WTC11 (cell line): ENCODE measurements at regions not wholly inside any gene's neighbourhood (a gene's known extent, or its start where the extent isn't known, plus 50 kb on each side); places are given as distances from the start of the nearest gene placed in this dataset.

Experiments
- ATAC-seq: fragments of 200-7000 bp; cut with Tn5 transposase; 2 replicates; pipeline ENCODE4 v1.10.0; 2021; ENCODE audit warnings: mild to moderate bottlenecking, moderate library complexity
- CTCF ChIA-PET: fragments of 300-600 bp; sonication (Branson Sonifier 250); formaldehyde crosslinking; loops from one replicate; lab custom pipeline; 2021; ENCODE audit warnings: antibody characterized with exemption; lab: Charles Lee
- POLR2A ChIA-PET: fragments of 350-600 bp; sonication (Branson Sonifier 250); formaldehyde crosslinking; loops from one replicate; lab custom pipeline; 2021; ENCODE audit warnings: antibody characterized with exemption; lab: Charles Lee
- DNase-seq: peaks from one replicate; pipeline ENCODE4 v3.0.0; 2021; ENCODE audit warnings: low spot score
- H3K27ac Mint-ChIP-seq: 2 replicates; pipeline ENCODE4 v1.8.0; 2021; ENCODE audit warnings: mixed read lengths
- H3K27me3 Mint-ChIP-seq: 2 replicates; pipeline ENCODE4 v1.8.0; 2021; ENCODE audit warnings: low read depth, mild to moderate bottlenecking, moderate library complexity, mixed read lengths
- H3K36me3 Mint-ChIP-seq: 2 replicates; pipeline ENCODE4 v1.8.0; 2021; ENCODE audit warnings: mixed read lengths
- H3K4me1 Mint-ChIP-seq: 2 replicates; pipeline ENCODE4 v1.8.0; 2022; ENCODE audit warnings: mixed read lengths
- H3K4me3 Mint-ChIP-seq: 2 replicates; pipeline ENCODE4 v1.8.0; 2021; ENCODE audit warnings: mild to moderate bottlenecking, moderate library complexity, mixed read lengths
- H3K9me3 Mint-ChIP-seq: 2 replicates; pipeline ENCODE4 v1.8.0; 2021; ENCODE audit warnings: mixed read lengths
- CREM ChIP-seq: sonication (generic); formaldehyde crosslinking; IDR thresholded peaks from 2 replicates; pipeline ENCODE4 v1.8.1; 2022; ENCODE audit warnings: mild to moderate bottlenecking, missing genetic modification reagents, moderate library complexity
- CTCF ChIP-seq: fragments of 200-600 bp; IDR thresholded peaks from 2 replicates; pipeline ENCODE4 v1.8.0; 2022; ENCODE audit warnings: antibody characterized with exemption
- ELF4 ChIP-seq: sonication (generic); formaldehyde crosslinking; IDR thresholded peaks from 2 replicates; pipeline ENCODE4 v1.8.1; 2022; ENCODE audit warnings: low read depth, mild to moderate bottlenecking, moderate library complexity, missing genetic modification reagents
- ESRRA ChIP-seq: sonication (generic); formaldehyde crosslinking; IDR thresholded peaks from 2 replicates; pipeline ENCODE4 v1.8.1; 2022; ENCODE audit warnings: mild to moderate bottlenecking, missing genetic modification reagents, borderline replicate concordance
- FOXJ3 ChIP-seq: sonication (generic); formaldehyde crosslinking; IDR thresholded peaks from 2 replicates; pipeline ENCODE4 v1.9.0; 2021; ENCODE audit warnings: missing genetic modification reagents, mild to moderate bottlenecking, borderline replicate concordance
- FOXP4 ChIP-seq: sonication (generic); formaldehyde crosslinking; IDR thresholded peaks from 2 replicates; pipeline ENCODE4 v1.8.0; 2022; ENCODE audit warnings: mild to moderate bottlenecking, missing genetic modification reagents
- GTF2I ChIP-seq: fragments of 250-450 bp; sonication (Bioruptor Pico); conservative IDR thresholded peaks from 2 replicates; pipeline ENCODE4 v1.4.0; 2021; ENCODE audit warnings: mild to moderate bottlenecking
- HMGA2 ChIP-seq: fragments of 250-450 bp; sonication (Bioruptor Pico); IDR thresholded peaks from 2 replicates; pipeline ENCODE4 v1.4.0; 2021; ENCODE audit warnings: mild to moderate bottlenecking, moderate library complexity
- IRF2 ChIP-seq: sonication (generic); formaldehyde crosslinking; IDR thresholded peaks from 2 replicates; pipeline ENCODE4 v1.8.0; 2022; ENCODE audit warnings: low read depth, missing genetic modification reagents, borderline replicate concordance
- MAX ChIP-seq: sonication (generic); formaldehyde crosslinking; IDR thresholded peaks from 2 replicates; pipeline ENCODE4 v1.8.0; 2022; ENCODE audit warnings: mild to moderate bottlenecking, missing genetic modification reagents
- MYBL2 ChIP-seq: sonication (generic); formaldehyde crosslinking; IDR thresholded peaks from 2 replicates; pipeline ENCODE4 v1.8.1; 2023; ENCODE audit warnings: mild to moderate bottlenecking, moderate library complexity, missing genetic modification reagents
- NFE2L1 ChIP-seq: sonication (generic); formaldehyde crosslinking; IDR thresholded peaks from 2 replicates; pipeline ENCODE4 v1.8.1; 2023; ENCODE audit warnings: missing genetic modification reagents
- OVOL2 ChIP-seq: fragments of 250-450 bp; sonication (Bioruptor Pico); IDR thresholded peaks from 2 replicates; pipeline ENCODE4 v1.9.0; 2021; ENCODE audit warnings: mild to moderate bottlenecking, borderline replicate concordance
- PRRX2 ChIP-seq: fragments of 250-450 bp; sonication (Bioruptor Pico); IDR thresholded peaks from 2 replicates; pipeline ENCODE4 v1.8.0; 2021; ENCODE audit warnings: mild to moderate bottlenecking
- RELA ChIP-seq: sonication (generic); formaldehyde crosslinking; IDR thresholded peaks from 2 replicates; pipeline ENCODE4 v1.8.1; 2022; ENCODE audit warnings: missing genetic modification reagents, mild to moderate bottlenecking, borderline replicate concordance
- RORB ChIP-seq: fragments of 250-450 bp; sonication (Bioruptor Pico); IDR thresholded peaks from 2 replicates; pipeline ENCODE4 v1.9.0; 2021; ENCODE audit warnings: mild to moderate bottlenecking
- SMAD4 ChIP-seq: sonication (generic); formaldehyde crosslinking; IDR thresholded peaks from 2 replicates; pipeline ENCODE4 v1.8.0; 2022; ENCODE audit warnings: mild to moderate bottlenecking, missing genetic modification reagents
- SOX15 ChIP-seq: fragments of 250-450 bp; sonication (Bioruptor Pico); IDR thresholded peaks from 2 replicates; pipeline ENCODE4 v1.9.0; 2021; ENCODE audit warnings: mild to moderate bottlenecking
- ZBTB21 ChIP-seq: sonication (generic); formaldehyde crosslinking; IDR thresholded peaks from 2 replicates; pipeline ENCODE4 v1.8.1; 2023; ENCODE audit warnings: mild to moderate bottlenecking, missing genetic modification reagents, borderline replicate concordance
- ZNF121 ChIP-seq: sonication (generic); formaldehyde crosslinking; IDR thresholded peaks from 2 replicates; pipeline ENCODE4 v1.8.0; 2023; ENCODE audit warnings: missing genetic modification reagents
- ZNF416 ChIP-seq: fragments of 250-450 bp; sonication (Bioruptor Pico); IDR thresholded peaks from 2 replicates; pipeline ENCODE4 v1.9.0; 2021; ENCODE audit warnings: mild to moderate bottlenecking, inconsistent platforms
- ZSCAN18 ChIP-seq: fragments of 250-450 bp; sonication (Bioruptor Pico); IDR thresholded peaks from 2 replicates; pipeline ENCODE4 v2.1.2; 2022; ENCODE audit warnings: mild to moderate bottlenecking, moderate library complexity
- TF ChIP-seq, protein P1 (sequence below): sonication (generic); formaldehyde crosslinking; IDR thresholded peaks from 2 replicates; pipeline ENCODE4 v1.8.1; 2022; ENCODE audit warnings: mild to moderate bottlenecking, missing genetic modification reagents, moderate library complexity, borderline replicate concordance
- TF ChIP-seq, protein P2 (sequence below): sonication (generic); formaldehyde crosslinking; conservative IDR thresholded peaks from 2 replicates; pipeline ENCODE4 v1.8.1; 2022; ENCODE audit warnings: mild to moderate bottlenecking, missing genetic modification reagents
- TF ChIP-seq, protein P3 (sequence below): sonication (generic); formaldehyde crosslinking; IDR thresholded peaks from 2 replicates; pipeline ENCODE4 v1.8.0; 2022; ENCODE audit warnings: missing genetic modification reagents
- TF ChIP-seq, protein P4 (sequence below): fragments of 250-450 bp; sonication (Bioruptor Pico); IDR thresholded peaks from 2 replicates; pipeline ENCODE4 v1.8.0; 2021; ENCODE audit warnings: mild to moderate bottlenecking

DNA sequence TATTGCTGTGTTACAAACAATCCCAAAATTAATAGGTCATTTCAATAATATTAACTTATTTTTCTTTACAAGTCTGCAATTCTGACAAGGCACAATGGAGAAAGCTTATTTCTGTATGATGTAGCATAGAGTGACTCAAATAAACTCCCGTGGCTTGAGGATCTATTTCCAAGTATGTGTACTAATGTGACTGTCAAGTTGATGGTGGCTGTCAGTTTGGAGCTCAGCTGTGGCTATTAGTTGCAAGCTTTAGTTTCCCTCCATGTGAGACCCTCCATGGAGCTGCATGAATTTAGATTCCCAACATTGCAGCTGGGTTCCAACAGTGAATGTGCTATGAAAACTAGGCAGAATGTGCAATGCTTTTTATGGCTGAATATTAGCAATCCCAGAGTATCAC lies 515.5 kb upstream of the GBE1 start:
- Mint-ChIP-seq H3K36me3 (peaks cover 16% of the 10 kb centered on the region), H3K4me3 (no peak overlapping the region), H3K4me1 (peaks cover 5% of the 10 kb centered on the region), H3K9me3 (peaks cover 17% of the 10 kb centered on the region), H3K27ac (no peak overlapping the region), H3K27me3 (no peaks in the 10 kb centered on the region)
- CTCF ChIA-PET, result interaction anchor here (0.7 kb wide), 1 partner anchor 220 kb away, joined by 3 read pairs; no protein-coding TSS in a partner anchor
- ATAC-seq (no peak), DNase-seq (no peak)
- no peak for TF ChIP-seq ZBTB21 (CRISPR knock-in tag)
- no peak for TF ChIP-seq FOXP4 (CRISPR knock-in tag)
- no peak for TF ChIP-seq OVOL2 (CRISPR knock-in tag)
- no peak for TF ChIP-seq ZNF416
- TF ChIP-seq MAX (CRISPR knock-in tag), result no peak
- TF ChIP-seq, protein P1, sequence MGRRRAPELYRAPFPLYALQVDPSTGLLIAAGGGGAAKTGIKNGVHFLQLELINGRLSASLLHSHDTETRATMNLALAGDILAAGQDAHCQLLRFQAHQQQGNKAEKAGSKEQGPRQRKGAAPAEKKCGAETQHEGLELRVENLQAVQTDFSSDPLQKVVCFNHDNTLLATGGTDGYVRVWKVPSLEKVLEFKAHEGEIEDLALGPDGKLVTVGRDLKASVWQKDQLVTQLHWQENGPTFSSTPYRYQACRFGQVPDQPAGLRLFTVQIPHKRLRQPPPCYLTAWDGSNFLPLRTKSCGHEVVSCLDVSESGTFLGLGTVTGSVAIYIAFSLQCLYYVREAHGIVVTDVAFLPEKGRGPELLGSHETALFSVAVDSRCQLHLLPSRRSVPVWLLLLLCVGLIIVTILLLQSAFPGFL (CRISPR knock-in tag), result no peak
- no peak for TF ChIP-seq NFE2L1 (CRISPR knock-in tag)
- no peak for TF ChIP-seq SOX15
- TF ChIP-seq CTCF, result no peak
- TF ChIP-seq ESRRA (CRISPR knock-in tag), result no peak
- TF ChIP-seq RELA (CRISPR knock-in tag), result no peak
- POLR2A ChIA-PET, result interaction anchor here (0.7 kb wide), 1 partner anchor 270 kb away, joined by 3 read pairs; no protein-coding TSS in a partner anchor

DNA sequence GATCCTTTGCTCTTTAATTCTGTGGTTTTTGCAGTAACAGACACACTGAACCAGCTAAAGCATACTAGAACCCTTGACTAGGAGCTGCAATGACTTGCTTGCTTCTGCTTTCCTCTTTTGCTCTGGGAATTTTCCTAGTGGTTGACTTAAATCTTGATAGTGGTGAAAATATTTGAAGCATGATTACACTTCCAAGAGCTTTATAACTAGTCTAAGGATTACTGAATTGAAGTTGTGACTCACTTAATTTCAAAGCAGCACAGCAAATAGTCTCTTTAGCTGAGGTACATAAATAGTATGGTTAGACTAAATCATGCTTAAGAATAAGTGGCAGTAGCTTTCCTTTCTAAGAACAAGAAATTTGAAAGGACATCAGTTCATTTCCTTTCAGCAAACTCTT lies 513.5 kb upstream of the GBE1 start:
- ChIA-PET POLR2A (no interaction called here), CTCF (no interaction called here)
- Mint-ChIP-seq H3K36me3 (peaks cover 30% of the 10 kb centered on the region), H3K27ac (no peak overlapping the region), H3K4me1 (peaks cover 5% of the 10 kb centered on the region), H3K4me3 (no peak overlapping the region), H3K9me3 (peaks cover 38% of the 10 kb centered on the region), H3K27me3 (no peaks in the 10 kb centered on the region)
- ATAC-seq (no peak), DNase-seq (no peak)
- TF ChIP-seq, protein P2, sequence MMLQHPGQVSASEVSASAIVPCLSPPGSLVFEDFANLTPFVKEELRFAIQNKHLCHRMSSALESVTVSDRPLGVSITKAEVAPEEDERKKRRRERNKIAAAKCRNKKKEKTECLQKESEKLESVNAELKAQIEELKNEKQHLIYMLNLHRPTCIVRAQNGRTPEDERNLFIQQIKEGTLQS (CRISPR knock-in tag), result no peak
- TF ChIP-seq RORB (no peak), FOXJ3 (CRISPR knock-in tag) (no peak), IRF2 (CRISPR knock-in tag) (no peak), MYBL2 (CRISPR knock-in tag) (no peak), HMGA2 (CRISPR knock-in tag) (no peak), PRRX2 (CRISPR knock-in tag) (no peak), NFE2L1 (CRISPR knock-in tag) (no peak), ELF4 (no peak), SMAD4 (no peak), ZSCAN18 (CRISPR knock-in tag) (no peak), SOX15 (no peak), GTF2I (CRISPR knock-in tag) (no peak), ZNF121 (CRISPR knock-in tag) (no peak), CREM (no peak)
- TF ChIP-seq, protein P3, sequence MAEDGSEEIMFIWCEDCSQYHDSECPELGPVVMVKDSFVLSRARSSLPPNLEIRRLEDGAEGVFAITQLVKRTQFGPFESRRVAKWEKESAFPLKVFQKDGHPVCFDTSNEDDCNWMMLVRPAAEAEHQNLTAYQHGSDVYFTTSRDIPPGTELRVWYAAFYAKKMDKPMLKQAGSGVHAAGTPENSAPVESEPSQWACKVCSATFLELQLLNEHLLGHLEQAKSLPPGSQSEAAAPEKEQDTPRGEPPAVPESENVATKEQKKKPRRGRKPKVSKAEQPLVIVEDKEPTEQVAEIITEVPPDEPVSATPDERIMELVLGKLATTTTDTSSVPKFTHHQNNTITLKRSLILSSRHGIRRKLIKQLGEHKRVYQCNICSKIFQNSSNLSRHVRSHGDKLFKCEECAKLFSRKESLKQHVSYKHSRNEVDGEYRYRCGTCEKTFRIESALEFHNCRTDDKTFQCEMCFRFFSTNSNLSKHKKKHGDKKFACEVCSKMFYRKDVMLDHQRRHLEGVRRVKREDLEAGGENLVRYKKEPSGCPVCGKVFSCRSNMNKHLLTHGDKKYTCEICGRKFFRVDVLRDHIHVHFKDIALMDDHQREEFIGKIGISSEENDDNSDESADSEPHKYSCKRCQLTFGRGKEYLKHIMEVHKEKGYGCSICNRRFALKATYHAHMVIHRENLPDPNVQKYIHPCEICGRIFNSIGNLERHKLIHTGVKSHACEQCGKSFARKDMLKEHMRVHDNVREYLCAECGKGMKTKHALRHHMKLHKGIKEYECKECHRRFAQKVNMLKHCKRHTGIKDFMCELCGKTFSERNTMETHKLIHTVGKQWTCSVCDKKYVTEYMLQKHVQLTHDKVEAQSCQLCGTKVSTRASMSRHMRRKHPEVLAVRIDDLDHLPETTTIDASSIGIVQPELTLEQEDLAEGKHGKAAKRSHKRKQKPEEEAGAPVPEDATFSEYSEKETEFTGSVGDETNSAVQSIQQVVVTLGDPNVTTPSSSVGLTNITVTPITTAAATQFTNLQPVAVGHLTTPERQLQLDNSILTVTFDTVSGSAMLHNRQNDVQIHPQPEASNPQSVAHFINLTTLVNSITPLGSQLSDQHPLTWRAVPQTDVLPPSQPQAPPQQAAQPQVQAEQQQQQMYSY, result no peak
- TF ChIP-seq, protein P4, sequence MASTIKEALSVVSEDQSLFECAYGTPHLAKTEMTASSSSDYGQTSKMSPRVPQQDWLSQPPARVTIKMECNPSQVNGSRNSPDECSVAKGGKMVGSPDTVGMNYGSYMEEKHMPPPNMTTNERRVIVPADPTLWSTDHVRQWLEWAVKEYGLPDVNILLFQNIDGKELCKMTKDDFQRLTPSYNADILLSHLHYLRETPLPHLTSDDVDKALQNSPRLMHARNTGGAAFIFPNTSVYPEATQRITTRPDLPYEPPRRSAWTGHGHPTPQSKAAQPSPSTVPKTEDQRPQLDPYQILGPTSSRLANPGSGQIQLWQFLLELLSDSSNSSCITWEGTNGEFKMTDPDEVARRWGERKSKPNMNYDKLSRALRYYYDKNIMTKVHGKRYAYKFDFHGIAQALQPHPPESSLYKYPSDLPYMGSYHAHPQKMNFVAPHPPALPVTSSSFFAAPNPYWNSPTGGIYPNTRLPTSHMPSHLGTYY (CRISPR knock-in tag), result no peak
